Activated CD4-positive, alpha-beta memory T cell treated with anti-CD3 and anti-CD28 coated beads, Interleukin-2, amount 10 ng/mL, durations not matched to agents 7 days and 5 days (primary cell): ENCODE measurements at regions not wholly inside any gene's neighbourhood (a gene's known extent, or its start where the extent isn't known, plus 50 kb on each side); places are given as distances from the start of the nearest gene placed in this dataset.

ENCODE experiments used
- CTCF ChIA-PET: fragments of 350-600 bp; sonication (Branson Sonifier 250); formaldehyde crosslinking; loops from one replicate; lab custom pipeline; 2021; ENCODE audit warnings: antibody characterized with exemption, inconsistent platforms; lab: Charles Lee
- POLR2A ChIA-PET: fragments of 350-600 bp; sonication (Branson Sonifier 250); formaldehyde crosslinking; loops from one replicate; lab custom pipeline; 2021; ENCODE audit warnings: antibody characterized with exemption; lab: Charles Lee
- DNase-seq: peaks from one replicate; pipeline ENCODE4 v3.0.0-alpha.2; 2020
- H3K27ac Mint-ChIP-seq: one replicate; pipeline ENCODE4 v1.8.0; 2021; ENCODE audit warnings: mild to moderate bottlenecking, mixed read lengths
- H3K27me3 Mint-ChIP-seq: one replicate; pipeline ENCODE4 v1.8.0; 2021; ENCODE audit warnings: mixed read lengths
- H3K36me3 Mint-ChIP-seq: one replicate; pipeline ENCODE4 v1.8.0; 2021; ENCODE audit warnings: low read depth, mixed read lengths
- H3K4me1 Mint-ChIP-seq: one replicate; pipeline ENCODE4 v1.8.0; 2021; ENCODE audit warnings: mixed read lengths
- H3K4me3 Mint-ChIP-seq: one replicate; pipeline ENCODE4 v1.8.0; 2021; ENCODE audit warnings: mild to moderate bottlenecking, mixed read lengths
- H3K9me3 Mint-ChIP-seq: one replicate; pipeline ENCODE4 v1.8.0; 2021; ENCODE audit warnings: mixed read lengths

DNA sequence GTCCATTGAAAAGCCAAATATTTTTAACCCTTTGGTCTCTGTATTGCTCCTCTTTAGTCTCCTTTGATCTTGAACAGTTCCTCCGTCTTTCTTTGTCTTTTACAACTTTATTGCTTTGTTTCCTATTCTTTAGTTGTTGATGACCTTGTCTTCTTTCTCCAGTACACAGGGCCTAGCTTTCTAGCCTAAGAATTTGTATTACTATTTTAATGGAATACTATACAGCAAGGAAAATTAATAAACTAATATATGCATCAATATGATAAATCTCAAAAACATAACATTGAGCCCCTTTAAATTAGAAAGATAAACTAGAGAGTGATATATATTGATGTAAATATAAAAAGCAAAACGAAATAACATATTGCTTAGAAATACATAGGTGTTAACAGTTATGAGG, 88.7 kb downstream of the NR1D2 start:
- Mint-ChIP-seq H3K4me3 (no peak overlapping the region), H3K36me3 (no peaks in the 10 kb centered on the region), H3K9me3 (no peaks in the 10 kb centered on the region), H3K27me3 (peaks cover 3% of the 10 kb centered on the region), H3K27ac (no peak overlapping the region), H3K4me1 (no peaks in the 10 kb centered on the region)
- DNase-seq, result no peak
- ChIA-PET CTCF (no interaction called here), POLR2A (no interaction called here)

DNA sequence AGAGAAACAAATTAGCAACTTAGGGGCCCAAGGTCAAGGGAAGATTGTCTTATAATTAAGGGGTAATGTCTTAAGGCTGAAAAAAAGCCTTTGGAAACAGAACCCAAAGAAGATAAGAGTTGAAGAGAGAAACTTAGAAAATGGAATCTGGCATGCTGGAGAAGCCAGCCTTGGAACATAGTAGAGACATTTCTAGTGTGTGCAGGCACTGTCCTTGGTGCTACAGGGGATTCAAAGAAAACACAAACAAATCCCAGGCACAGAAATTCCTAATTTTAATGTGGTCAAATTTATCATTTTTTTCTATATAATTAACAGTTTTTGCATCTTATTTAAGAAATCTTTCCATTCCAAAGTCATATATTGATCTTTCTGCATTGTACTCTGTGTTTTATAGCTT, 89.4 kb downstream of the NR1D2 start:
- no peaks in the 10 kb centered on the region for H3K36me3 Mint-ChIP-seq
- no peaks in the 10 kb centered on the region for H3K4me1 Mint-ChIP-seq
- POLR2A ChIA-PET, result no interaction called here
- no peak overlapping the region for H3K4me3 Mint-ChIP-seq
- CTCF ChIA-PET, result no interaction called here
- H3K27me3 Mint-ChIP-seq, result no peaks in the 10 kb centered on the region
- no peaks in the 10 kb centered on the region for H3K9me3 Mint-ChIP-seq
- H3K27ac Mint-ChIP-seq, result no peak overlapping the region
- no peak for DNase-seq

DNA sequence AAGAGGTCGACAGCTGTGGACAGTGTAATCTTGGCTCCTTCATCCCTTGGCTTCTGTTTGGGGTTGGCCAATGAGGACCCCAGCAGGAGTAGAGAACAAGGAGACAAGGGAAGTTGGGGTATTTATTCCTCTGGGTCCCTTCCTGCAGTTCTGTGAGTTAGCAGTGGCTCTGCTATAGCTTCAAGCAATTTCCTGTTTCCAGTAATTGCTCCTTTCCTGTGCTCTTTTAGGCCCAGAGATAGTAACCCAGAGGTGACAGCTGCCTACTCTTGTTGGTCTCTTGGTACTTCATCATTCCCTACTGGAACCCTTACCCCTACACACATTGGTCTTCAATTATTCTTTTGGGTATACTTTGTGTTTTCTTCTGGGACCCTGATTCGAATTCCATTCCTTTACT, 92.9 kb downstream of the NR1D2 start:
- Mint-ChIP-seq H3K36me3 (no peaks in the 10 kb centered on the region), H3K9me3 (no peaks in the 10 kb centered on the region), H3K4me1 (no peaks in the 10 kb centered on the region), H3K4me3 (no peak overlapping the region), H3K27ac (no peak overlapping the region), H3K27me3 (no peaks in the 10 kb centered on the region)
- DNase-seq, result no peak
- CTCF ChIA-PET, result no interaction called here
- POLR2A ChIA-PET, result no interaction called here

DNA sequence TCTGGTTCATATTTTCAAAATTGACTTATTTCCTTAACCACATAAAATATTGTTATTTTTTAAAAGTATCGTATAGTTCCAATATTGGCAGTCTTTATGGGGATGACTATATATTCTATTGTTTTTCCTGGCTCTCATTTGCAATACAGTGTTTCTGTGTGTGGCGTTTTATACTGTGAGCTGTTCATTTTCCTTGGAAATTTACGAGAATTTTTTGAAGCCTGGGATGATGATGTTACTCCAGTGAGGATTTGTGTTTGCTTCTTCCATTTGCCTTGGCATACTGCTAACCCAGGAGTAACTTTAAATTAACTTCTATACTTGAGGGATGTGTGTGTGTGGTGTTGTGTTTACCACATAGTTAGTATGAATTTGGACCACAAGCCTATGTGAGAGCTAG, 95.2 kb downstream of the NR1D2 start:
- POLR2A ChIA-PET, result no interaction called here
- H3K36me3 Mint-ChIP-seq, result no peaks in the 10 kb centered on the region
- H3K9me3 Mint-ChIP-seq, result no peaks in the 10 kb centered on the region
- DNase-seq, result no peak
- CTCF ChIA-PET, result interaction anchor here (0.7 kb wide), 1 partner anchor 30 kb away, joined by 3 read pairs; no protein-coding TSS in a partner anchor
- H3K4me1 Mint-ChIP-seq, result no peaks in the 10 kb centered on the region
- H3K4me3 Mint-ChIP-seq, result no peak overlapping the region
- H3K27ac Mint-ChIP-seq, result no peak overlapping the region
- no peaks in the 10 kb centered on the region for H3K27me3 Mint-ChIP-seq

DNA sequence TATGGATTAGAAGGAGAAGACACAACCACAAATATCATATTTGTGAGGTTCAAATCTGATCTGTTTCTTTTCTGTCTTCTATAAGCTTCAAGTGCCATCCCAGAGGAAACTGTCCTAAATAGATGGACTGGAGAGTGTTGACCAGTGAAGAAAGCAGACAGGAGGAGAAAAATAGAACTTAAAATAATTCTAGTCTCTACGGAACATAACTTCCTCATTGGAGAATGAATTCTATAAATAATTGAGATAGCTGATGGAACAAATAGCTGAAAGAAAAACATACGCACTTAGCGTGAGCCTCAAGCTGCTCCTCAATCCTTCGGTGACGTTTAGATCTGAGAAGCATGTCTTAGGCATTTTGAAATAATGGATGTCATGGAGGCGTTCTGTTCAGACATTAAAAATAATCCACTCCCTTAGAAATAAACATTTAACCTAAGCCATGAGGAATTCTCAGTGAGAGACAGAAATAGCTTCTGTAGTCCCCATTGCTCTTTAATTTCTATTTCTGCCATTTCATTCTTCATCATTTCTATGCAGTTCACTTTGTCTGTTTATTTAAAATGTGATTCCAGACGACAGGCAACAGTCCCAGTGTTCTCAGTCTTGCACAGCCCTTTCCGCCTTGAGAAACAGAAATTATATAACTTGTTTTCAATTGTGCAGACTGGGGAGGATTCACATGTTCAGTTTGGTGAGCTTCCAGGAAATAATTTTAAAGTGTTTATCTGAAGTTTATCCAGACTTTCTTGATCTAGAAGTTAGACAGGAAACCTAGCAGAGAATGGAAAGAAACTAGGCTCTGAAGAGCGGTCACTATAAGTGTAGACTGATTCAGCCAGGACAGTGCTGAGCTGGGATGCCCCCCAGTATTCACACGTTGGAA, 97.3 kb downstream of the NR1D2 start:
- Mint-ChIP-seq H3K4me1 (no peaks in the 10 kb centered on the region), H3K27ac (no peak overlapping the region), H3K27me3 (peaks cover 1% of the 10 kb centered on the region), H3K9me3 (no peaks in the 10 kb centered on the region), H3K36me3 (no peaks in the 10 kb centered on the region), H3K4me3 (no peak overlapping the region)
- ChIA-PET CTCF (no interaction called here), POLR2A (no interaction called here)
- DNase-seq, result no peak

DNA sequence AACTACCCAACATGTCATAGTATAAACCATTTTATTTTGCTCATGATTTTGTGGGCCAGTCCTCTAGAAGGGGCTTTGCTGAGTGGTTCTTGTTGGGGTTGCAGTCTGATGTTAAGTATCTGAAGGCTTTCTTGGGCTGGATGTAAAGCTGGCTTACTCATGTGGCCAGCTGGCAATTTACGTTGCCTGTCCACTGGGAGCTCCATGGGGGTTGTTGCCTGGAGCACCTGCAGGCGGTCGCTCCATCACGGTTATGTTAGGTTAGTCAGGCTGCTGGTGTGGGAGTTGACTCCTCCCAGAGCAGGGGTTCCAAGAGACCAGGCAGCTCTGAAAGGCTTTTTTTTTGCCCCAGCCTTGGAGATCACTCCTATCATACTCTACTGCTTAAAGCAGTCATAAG, 98.1 kb downstream of the NR1D2 start:
- Mint-ChIP-seq H3K27me3 (peaks cover 1% of the 10 kb centered on the region), H3K4me3 (no peak overlapping the region), H3K27ac (no peak overlapping the region), H3K9me3 (no peaks in the 10 kb centered on the region), H3K36me3 (no peaks in the 10 kb centered on the region), H3K4me1 (peaks cover 5% of the 10 kb centered on the region)
- ChIA-PET POLR2A (no interaction called here), CTCF (no interaction called here)
- no peak for DNase-seq

DNA sequence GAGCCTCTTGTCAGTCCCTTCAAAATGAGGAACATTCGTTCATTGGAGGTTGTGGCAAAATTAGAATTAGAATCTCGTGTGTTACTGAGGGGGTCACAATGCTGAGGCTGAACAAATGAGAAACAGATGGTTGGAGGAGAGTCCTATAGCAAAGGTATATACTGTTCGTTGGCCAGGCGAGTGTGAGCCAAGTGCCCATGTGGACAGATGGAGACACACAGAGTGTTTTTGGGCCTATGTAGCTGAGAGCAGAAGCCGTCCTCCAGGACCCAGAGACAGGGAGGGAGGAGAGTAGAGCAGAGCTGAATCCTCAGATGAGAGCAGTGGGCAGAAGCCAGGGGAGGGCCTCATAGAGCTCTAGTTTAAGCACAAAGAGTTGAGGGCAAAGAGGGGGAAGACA, 98.9 kb downstream of the NR1D2 start:
- Mint-ChIP-seq H3K27ac (no peak overlapping the region), H3K9me3 (no peaks in the 10 kb centered on the region), H3K27me3 (peaks cover 1% of the 10 kb centered on the region), H3K4me1 (peaks cover 5% of the 10 kb centered on the region), H3K36me3 (no peaks in the 10 kb centered on the region), H3K4me3 (no peak overlapping the region)
- POLR2A ChIA-PET, result no interaction called here
- DNase-seq, result no peak
- CTCF ChIA-PET, result no interaction called here

DNA sequence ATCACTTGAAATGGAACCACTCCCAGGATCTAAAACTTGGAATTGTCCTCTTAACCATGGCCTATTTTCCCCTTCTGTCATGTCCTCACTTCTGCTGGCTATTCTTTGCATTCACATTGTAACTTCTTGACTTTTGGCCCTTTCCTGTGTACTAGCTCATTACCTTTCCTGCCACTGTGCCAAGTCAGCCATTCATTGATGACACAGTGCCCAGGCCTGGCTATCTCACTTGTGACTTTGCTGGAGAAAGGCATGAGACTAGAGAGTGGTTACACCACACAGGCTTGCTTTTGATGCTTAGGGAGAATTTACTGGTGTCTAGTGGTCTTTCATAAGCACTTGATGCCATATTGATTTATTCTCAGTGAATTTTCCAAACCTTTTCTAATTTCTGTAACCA, 101.1 kb downstream of the NR1D2 start:
- Mint-ChIP-seq H3K36me3 (no peaks in the 10 kb centered on the region), H3K27ac (no peak overlapping the region), H3K4me3 (no peak overlapping the region), H3K27me3 (peaks cover 1% of the 10 kb centered on the region), H3K4me1 (peaks cover 5% of the 10 kb centered on the region), H3K9me3 (no peaks in the 10 kb centered on the region)
- ChIA-PET CTCF (no interaction called here), POLR2A (no interaction called here)
- no peak for DNase-seq

DNA sequence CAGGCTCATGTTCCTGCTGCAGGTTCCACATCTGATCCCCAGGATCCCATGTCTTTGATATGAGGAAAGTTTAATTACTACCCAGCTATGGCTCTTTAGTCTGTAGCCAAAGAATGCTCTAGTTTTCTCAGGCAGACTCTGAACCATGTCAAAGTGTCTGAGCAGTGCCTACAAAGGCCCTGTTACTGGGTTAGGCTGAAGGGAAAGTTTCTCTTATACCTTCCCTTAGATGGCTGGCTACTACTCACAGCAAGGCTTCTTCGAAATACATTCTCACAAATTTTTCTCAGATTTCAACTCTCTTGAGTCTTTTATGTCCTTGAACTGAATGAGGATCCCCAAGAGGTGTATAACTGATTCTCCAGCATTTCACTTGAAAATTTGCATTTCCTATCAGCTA, 102.4 kb downstream of the NR1D2 start:
- Mint-ChIP-seq H3K9me3 (no peaks in the 10 kb centered on the region), H3K27me3 (peaks cover 1% of the 10 kb centered on the region), H3K36me3 (no peaks in the 10 kb centered on the region), H3K4me1 (peaks cover 5% of the 10 kb centered on the region), H3K27ac (no peak overlapping the region), H3K4me3 (no peak overlapping the region)
- CTCF ChIA-PET, result no interaction called here
- POLR2A ChIA-PET, result no interaction called here
- DNase-seq, result no peak

DNA sequence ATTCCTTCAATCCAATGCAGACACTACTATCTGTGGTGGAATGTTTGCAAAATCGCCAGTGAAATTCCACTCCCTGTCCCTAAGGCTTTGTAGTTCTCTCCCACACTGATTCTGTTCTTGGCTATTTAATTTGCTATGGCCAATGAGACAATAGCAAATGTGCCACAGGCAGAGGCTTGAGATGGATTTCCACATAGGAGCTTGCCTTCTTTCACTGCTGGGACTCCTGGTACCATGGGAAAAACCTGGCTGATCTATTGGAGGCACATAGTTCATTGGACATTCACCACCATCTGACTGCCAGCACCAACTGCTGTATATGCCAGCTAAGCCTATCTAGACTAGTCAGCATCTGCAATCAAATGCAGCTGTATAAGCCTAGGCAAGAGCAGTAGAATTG, 103.8 kb downstream of the NR1D2 start:
- no peaks in the 10 kb centered on the region for H3K36me3 Mint-ChIP-seq
- peaks cover 5% of the 10 kb centered on the region for H3K4me1 Mint-ChIP-seq
- no peak overlapping the region for H3K27ac Mint-ChIP-seq
- H3K27me3 Mint-ChIP-seq, result peaks cover 1% of the 10 kb centered on the region
- DNase-seq, result no peak
- H3K9me3 Mint-ChIP-seq, result no peaks in the 10 kb centered on the region
- POLR2A ChIA-PET, result no interaction called here
- H3K4me3 Mint-ChIP-seq, result no peak overlapping the region
- CTCF ChIA-PET, result interaction anchor here (0.6 kb wide), 1 partner anchor 374 kb away, joined by 4 read pairs; no protein-coding TSS in a partner anchor

DNA sequence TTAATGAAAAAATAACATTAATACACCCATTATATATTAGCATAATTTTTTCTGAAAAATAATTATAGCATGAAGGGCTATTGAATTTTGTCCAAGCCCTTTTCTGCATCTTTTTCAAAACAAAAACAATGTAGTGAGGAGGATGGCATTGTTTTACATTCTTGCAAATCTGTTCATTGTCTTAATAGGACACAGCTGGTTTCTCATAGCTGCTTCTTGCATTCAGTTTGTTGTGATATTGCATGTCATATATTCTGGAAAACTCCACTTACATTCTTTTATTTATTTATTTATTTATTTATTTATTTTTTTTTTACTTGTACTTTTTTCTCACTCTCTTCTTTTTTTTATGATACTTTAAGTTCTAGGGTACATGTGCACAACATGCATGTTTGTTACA, 107.4 kb downstream of the NR1D2 start:
- POLR2A ChIA-PET, result interaction anchor here (0.7 kb wide), 1 partner anchor 405 kb away, joined by 3 read pairs; no protein-coding TSS in a partner anchor
- DNase-seq, result no peak
- peaks cover 5% of the 10 kb centered on the region for H3K4me1 Mint-ChIP-seq
- H3K4me3 Mint-ChIP-seq, result no peak overlapping the region
- H3K27ac Mint-ChIP-seq, result no peak overlapping the region
- no peaks in the 10 kb centered on the region for H3K9me3 Mint-ChIP-seq
- no peaks in the 10 kb centered on the region for H3K36me3 Mint-ChIP-seq
- CTCF ChIA-PET, result no interaction called here
- H3K27me3 Mint-ChIP-seq, result no peaks in the 10 kb centered on the region

DNA sequence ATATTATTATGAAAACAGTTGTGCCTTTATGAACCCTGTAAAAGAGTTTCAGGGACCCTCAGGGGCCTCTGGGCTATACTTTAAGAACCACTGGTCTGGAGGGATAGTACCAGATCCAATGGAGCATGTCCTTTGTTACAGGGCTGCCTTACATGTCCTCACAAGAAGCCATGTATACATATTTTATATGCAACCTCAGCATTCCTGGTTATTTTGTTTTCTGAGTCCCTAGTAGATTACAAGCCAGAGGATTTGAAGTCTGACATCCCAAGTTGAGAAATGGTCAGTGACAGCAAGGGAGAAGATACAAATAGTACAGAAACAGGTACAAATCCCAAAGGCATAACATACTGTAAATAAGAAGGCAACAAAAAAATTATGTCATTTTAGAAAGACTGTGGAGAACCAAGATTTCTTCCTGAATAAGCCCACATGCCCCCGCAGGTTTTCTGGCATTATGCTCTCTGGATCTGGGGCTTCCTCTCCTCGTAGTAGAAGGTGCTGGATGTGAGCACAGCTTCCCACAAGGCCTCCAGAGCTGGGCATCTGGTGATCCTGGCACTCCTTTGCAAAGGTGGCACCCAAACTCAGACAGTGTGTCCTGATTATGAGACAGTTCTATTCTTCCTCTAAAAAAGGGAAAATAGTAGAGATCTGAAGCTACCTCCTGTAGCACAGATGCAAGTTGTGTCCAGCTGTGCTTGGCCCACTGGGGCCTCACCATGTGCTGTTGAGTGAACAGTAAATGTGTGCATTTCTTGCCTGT, 114.0 kb downstream of the NR1D2 start:
- CTCF ChIA-PET, result no interaction called here
- no peak overlapping the region for H3K27ac Mint-ChIP-seq
- no peak overlapping the region for H3K4me3 Mint-ChIP-seq
- no peaks in the 10 kb centered on the region for H3K36me3 Mint-ChIP-seq
- no peaks in the 10 kb centered on the region for H3K27me3 Mint-ChIP-seq
- no peaks in the 10 kb centered on the region for H3K4me1 Mint-ChIP-seq
- POLR2A ChIA-PET, result no interaction called here
- no peaks in the 10 kb centered on the region for H3K9me3 Mint-ChIP-seq
- DNase-seq, result no peak

DNA sequence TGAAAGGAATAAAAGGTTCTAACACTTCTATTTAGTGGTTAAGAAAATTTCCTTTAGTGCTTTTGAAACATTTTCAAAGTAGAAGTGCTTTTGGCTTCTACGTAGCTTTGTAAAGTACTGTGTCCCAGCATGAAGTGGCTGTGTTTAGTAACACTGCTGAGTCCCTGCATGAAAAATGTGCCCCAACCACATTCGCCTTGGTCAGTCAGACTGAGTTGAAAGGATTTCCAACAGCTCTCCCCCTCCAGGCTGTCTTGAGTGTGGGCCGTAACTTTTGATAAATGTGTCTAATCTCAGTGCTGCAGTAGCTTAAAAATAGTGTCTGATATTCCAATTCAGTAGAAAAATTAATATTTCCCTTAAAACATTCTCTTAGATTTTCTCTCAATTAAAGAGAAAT, 115.0 kb downstream of the NR1D2 start:
- ChIA-PET POLR2A (no interaction called here), CTCF (no interaction called here)
- no peak overlapping the region for H3K4me3 Mint-ChIP-seq
- H3K9me3 Mint-ChIP-seq, result no peaks in the 10 kb centered on the region
- H3K36me3 Mint-ChIP-seq, result no peaks in the 10 kb centered on the region
- no peaks in the 10 kb centered on the region for H3K4me1 Mint-ChIP-seq
- DNase-seq, result no peak
- H3K27ac Mint-ChIP-seq, result no peak overlapping the region
- H3K27me3 Mint-ChIP-seq, result no peaks in the 10 kb centered on the region
